HS-5 (cell line): ENCODE measurements at regions not wholly inside any gene's neighbourhood (a gene's known extent, or its start where the extent isn't known, plus 50 kb on each side); places are given as distances from the start of the nearest gene placed in this dataset.
"Not testable (repeated sequence)": the region's sequence is repeated elsewhere in the genome, so short reads cannot be mapped to it uniquely, and the experiment has no call there.

Source experiments
- DNase-seq: peaks from one replicate; pipeline ENCODE4 v3.0.0-alpha.2; 2012; ENCODE audit warnings: low read depth

DNA sequence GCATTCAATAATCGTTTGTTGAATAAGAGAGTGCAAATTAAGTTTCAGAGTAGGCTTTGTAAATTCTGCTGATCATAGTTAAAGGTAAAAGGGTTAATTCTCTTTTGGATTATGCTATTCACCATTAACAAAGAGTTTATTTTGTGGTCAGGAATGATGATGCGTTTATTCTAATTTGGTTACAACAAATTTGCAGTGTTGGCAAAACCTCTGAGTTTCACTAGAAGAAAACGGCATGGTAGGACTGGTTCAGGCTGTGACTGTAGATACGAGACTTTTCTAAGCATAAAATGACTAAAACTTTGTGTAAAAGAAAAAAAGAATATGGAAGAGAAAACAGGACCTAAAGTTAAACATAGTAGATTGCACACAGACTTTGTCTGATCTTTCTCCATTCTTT lies 234.7 kb downstream of the TLR4 start:
- no peak for DNase-seq

- not testable (repeated sequence) for DNase-seq
Observed at GRCh38 chr9:117944750-117945149, 240.5 kb downstream of the TLR4 start.

DNA sequence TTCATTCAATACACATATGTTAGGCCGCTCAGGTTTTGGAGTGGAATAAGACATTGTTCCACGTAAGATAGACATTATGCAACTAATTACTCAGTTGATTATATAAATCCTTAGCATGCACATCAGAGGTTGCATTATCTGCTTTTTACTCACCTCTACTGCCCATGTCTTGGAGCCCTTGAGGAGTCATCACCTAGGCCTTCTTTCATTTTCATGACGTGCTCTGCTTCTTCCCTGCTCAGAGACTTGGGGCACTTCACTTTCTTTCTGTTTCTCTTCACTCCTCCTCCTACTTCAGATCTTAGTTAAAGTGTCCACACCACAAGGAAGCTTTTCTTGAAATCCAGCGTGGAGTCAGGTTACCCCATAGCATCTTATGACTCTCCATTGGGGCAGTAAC lies 241.1 kb downstream of the TLR4 start:
- no peak for DNase-seq

DNA sequence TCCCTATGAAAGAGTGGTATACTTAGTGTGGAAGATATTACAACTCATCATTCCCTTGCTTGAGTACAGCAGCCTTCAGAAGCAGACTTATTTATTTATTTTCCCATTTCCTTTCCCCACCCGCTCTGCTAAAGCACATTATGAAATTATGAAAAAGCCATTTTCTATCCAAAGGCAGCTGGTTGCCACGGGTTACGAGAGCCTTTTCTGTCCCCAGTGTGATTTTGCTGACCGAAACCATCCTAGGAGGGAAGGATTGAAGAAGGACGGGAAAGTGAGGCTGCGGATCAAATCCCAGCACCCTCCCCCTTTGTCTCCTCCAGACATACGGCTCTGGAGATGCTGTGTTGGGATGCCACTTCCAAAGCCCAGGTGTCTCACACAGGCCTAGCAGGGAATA lies 246.9 kb downstream of the TLR4 start:
- DNase-seq: no peak

GRCh38 chr9:117952581-117952980 lies 248.4 kb downstream of the TLR4 start:
- DNase-seq: no peak

- DNase-seq: no peak
Observed at GRCh38 chr9:117957267-117957666, 253.1 kb downstream of the TLR4 start.

DNA sequence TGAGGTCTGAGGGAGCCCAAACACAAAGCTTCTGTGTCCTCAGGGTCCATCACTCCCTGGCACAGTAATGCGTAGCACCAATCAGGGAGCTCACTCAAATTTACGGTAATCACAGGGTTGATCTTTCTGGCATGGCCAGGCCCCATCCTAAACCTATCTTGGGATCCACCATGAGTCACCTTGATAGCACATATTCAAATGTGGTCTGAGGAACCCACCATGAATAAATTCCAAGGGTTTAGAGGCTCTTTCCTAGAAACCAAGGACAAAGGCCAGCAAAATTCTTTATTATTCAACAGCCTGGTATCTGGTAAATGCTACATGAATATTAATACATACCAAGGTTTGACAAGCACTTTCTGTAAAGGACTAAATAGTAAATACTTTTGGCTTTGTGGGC lies 254.5 kb downstream of the TLR4 start:
- no peak for DNase-seq

GRCh38 chr9:117963493-117964090 lies 259.4 kb downstream of the TLR4 start:
- no peak for DNase-seq

DNA sequence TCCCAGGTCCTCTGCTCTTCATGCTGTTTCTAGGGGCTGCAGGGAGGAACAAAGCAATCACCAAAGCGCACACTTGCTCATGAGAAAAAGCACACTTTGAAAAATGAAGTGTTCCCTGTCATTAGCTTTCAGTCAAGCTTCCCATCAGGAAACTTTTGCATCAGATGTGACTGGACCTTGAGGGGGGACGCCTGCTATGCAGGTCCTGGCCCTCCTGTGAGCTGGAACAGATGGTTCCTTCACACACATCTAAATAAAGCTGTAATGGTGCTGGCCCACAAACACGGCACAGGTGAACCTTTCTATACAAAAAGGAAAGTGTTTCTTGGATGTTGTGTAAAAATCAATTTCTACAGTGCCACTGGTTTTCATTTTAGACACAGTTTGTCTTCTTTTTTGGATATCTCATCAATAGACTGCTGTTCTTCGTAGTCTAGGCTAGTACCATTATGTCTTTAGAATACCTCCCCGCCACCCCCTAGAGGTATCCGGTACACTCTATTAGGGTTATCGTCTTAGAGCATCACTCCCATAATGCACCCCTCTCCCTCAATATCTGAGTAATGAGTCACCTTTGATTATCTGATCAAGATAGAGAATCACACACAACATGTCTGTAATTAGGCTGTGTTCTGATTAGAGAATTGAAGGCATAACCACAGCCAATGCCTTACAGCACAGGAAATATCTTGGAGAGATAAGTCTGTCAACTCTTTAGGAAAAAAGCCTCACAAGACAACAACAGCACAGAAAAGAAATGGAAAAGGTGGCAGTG lies 266.3 kb downstream of the TLR4 start:
- no peak for DNase-seq

- no peak for DNase-seq
Observed at GRCh38 chr9:117974108-117974507, 269.9 kb downstream of the TLR4 start.

DNA sequence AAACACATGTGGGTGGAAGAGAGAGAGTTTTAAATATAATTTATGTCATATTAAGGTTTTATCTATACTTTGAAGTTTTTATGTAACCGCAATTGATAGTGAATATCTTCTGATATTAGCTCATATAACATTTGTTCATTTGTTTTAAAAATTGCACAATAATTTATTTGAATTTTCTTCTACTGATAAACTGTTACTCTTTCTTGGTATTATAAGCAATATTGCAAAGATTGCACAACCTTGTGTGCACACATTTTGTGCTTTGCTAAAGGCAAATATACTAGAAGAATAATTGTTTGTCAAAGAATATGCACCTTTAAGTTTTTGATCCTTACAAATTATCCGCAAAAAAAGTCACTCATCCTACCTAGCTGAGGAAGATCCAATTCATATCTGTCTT lies 275.7 kb downstream of the TLR4 start:
- no peak for DNase-seq

DNA sequence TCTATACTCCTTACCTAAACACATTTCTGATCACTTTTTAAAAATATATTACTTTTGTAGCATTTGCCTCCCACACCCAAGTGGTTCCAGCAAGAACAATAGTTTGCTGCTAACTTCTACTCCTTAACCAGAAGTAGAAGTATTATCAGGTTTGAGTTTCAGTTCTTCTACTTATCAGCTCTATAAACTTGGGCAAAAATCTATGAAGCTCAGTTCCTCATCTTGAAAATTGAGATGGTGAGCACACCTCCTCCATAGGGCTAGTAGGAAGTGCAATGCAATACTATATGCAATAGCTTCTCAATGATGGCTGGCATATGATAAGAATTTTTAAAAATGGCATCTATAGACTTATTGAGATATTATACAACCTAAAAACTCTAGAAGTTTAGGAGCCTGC lies 283.7 kb downstream of the TLR4 start:
- DNase-seq: no peak

DNA sequence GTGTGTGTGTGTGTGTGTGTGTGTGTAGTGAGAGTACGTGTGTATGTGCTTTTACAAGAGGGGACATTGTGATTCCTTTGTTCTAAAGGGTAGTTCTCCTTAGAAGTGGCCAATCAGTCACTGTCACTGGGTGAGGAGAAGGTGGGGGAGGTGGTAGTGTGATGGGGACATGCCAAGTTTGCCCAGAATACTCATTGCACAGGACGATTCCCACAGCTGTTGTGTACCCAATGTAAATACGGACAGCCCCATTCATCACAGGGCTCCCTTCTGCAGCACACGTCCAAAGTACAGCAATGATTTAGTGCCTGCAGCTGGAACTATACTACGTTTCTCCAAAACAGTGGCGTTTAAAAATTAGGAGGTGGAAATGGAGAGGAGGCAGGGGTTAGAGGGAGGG lies 287.8 kb downstream of the TLR4 start:
- DNase-seq: no peak

DNA sequence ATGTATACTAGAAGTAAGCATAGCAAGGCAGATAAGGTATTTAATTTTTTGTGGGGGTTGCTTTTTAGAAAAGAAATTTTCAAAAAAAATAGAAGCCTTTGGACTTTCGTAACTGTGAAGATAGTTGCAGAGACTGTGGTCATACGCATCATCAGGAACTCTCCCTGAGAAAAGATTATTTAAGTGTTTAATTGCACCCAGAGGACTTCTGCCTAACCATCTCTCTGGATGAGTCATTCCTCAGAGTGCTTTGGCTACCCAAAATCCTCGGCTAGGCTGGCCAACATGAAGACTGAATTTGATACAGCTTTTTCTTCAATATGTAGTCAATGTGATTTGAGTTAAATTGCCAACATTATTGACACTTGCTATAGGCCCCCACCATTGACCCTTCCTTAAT lies 296.4 kb downstream of the TLR4 start:
- no peak for DNase-seq

- DNase-seq: no peak
Observed at GRCh38 chr9:118003240-118003639, 299.0 kb downstream of the TLR4 start.

DNA sequence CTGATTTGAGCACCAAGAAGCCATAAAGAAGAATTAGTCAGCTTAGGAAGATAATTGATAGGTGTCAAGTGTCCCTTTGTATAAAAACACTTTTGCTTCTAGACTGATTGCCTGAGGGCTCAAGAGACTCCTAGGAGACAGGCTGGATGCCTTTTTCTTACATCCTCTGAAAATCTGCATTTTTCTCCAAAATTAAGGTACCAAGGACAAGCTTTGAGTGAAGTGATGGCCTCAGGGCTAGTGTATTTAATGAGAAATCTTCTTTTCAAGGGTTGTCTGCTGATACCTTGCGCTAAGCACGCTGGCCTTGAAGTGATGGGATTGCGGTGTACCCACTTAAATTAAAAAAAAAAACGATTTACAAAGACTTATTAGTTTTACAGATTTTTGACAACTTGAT lies 304.0 kb downstream of the TLR4 start:
- no peak for DNase-seq

DNA sequence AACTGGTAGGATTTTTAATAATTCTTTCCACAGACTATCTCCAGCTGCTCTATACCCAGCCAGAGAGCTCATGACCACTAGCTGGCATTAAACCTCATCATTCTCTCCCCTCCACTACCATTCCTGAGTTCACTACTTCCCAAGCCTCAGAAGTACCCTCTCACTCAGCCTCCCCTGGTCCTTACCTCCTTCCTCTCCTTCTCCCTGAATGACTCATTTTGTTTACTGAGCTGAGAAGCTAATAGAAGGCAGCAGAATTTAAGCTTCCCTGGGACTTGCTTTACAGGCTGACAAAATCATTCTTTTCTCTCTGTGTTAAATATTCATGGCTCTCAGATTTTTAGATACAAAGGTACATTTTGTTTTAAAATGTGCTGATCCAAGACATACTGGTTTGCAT lies 305.4 kb downstream of the TLR4 start:
- DNase-seq: no peak

GRCh38 chr9:118017607-118018122 lies 313.5 kb downstream of the TLR4 start:
- no peak for DNase-seq

- DNase-seq: no peak
Observed at GRCh38 chr9:118023644-118024043, 319.4 kb downstream of the TLR4 start.

- DNase-seq: no peak
Observed at GRCh38 chr9:118028225-118028624, 324.0 kb downstream of the TLR4 start.

GRCh38 chr9:118029425-118029824 lies 325.2 kb downstream of the TLR4 start:
- DNase-seq: no peak

DNA sequence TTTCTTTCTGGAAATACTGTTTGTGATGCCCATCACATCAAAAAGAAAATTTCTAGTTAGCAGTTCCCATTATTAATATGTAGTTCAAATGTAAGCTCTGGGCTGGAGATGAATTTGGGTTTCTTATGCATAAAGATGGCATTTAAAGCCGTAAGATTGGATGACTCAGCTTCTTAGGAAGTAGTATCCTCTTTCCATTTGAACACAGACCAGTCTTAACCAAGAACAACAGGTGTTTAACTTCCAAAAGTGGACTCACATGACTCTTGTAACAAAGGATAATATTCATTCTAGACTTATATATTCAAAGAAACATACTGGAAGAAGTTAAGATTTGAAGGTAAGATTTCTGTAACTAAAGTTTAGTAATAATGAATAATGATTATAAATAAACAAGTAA lies 330.5 kb downstream of the TLR4 start:
- DNase-seq: no peak

DNA sequence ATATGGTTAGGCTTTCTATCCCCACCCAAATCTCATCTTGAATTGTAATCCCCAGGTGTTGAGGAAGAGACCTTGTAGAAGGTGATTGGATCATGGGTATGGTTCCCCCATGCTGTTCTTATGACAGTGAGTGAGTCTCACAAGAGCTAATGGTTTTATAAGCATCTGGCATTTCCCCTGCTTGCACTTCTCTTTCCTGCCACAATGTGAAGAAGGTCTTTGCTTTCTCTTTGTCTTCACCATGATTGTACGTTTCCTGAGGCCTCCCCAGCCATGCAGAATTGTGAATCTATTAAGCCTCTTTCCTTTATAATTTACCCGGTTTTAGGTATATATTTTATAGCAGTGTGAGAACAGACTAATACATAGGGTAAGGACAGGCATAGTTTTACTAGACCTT lies 334.5 kb downstream of the TLR4 start:
- DNase-seq: no peak

- DNase-seq: no peak
Observed at GRCh38 chr9:118058227-118058626, 354.0 kb downstream of the TLR4 start.
